Spleen (tissue), 11 donors: ENCODE measurements at regions not wholly inside any gene's neighbourhood (a gene's known extent, or its start where the extent isn't known, plus 50 kb on each side); places are given as distances from the start of the nearest gene placed in this dataset.

Experiments used
- DNase-seq: peaks from one replicate; pipeline ENCODE4 v3.0.0-alpha.2; 2020
- H3K27ac ChIP-seq, 8 donors: fragments of 200-600 bp; sonication (generic) in 7 of 8; 1 replicate in 4 of 8; 2 replicates in 4 of 8; pipeline versions ENCODE4 v1.5.0 to v1.8.0; 2016 to 2021; ENCODE audit warnings: inconsistent platforms in 4 of 8, mild to moderate bottlenecking in 4 of 8, moderate library complexity in 1 of 8
- H3K27me3 ChIP-seq, 7 donors: fragments of 200-600 bp; sonication (generic) in 6 of 7; replicated peaks in 1 of 7; 1 replicate in 4 of 7; 2 replicates in 3 of 7; pipeline versions ENCODE4 v1.5.0 to v1.8.0; 2016 to 2021; ENCODE audit warnings: inconsistent platforms in 3 of 7, mild to moderate bottlenecking in 1 of 7
- H3K36me3 ChIP-seq, 6 donors: fragments of 200-600 bp; sonication (generic) in 5 of 6; 1 replicate in 4 of 6; 2 replicates in 2 of 6; pipeline versions ENCODE4 v1.5.0 to v1.8.0; 2016 to 2021; ENCODE audit warnings: inconsistent platforms in 2 of 6
- H3K4me1 ChIP-seq, 6 donors: fragments of 200-600 bp; sonication (generic) in 5 of 6; 1 replicate in 3 of 6; 2 replicates in 3 of 6; pipeline versions ENCODE4 v1.5.0 to v1.8.0; 2016 to 2021; ENCODE audit warnings: inconsistent platforms in 3 of 6
- H3K4me3 ChIP-seq, 8 donors: fragments of 200-600 bp; sonication (generic) in 7 of 8; 1 replicate in 4 of 8; 2 replicates in 4 of 8; pipeline versions ENCODE4 v1.5.0 to v1.8.0; 2016 to 2021; ENCODE audit warnings: inconsistent platforms in 4 of 8, mild to moderate bottlenecking in 4 of 8, moderate library complexity in 2 of 8
- H3K9me3 ChIP-seq, 8 donors: fragments of 200-600 bp; sonication (generic) in 7 of 8; 1 replicate in 4 of 8; 2 replicates in 4 of 8; pipeline versions ENCODE4 v1.5.0 to v1.8.0; 2016 to 2021; ENCODE audit warnings: inconsistent platforms in 4 of 8
- CTCF ChIP-seq, 11 experiments: fragments of 200-600 bp in 7 of 11; fragments of 450-650 bp in 4 of 11; sonication (generic) in 4 of 11; IDR thresholded peaks in 8 of 11; conservative IDR thresholded peaks in 3 of 11; 1 replicate in 7 of 11; 2 replicates in 4 of 11; pipeline versions ENCODE4 v1.4.0 to v1.8.0; 2016 to 2021; ENCODE audit warnings: antibody characterized with exemption in 11 of 11, inconsistent platforms in 4 of 11, mild to moderate bottlenecking in 1 of 11
- POLR2A ChIP-seq, 3 donors: fragments of 450-650 bp; IDR thresholded peaks; one replicate each; pipeline ENCODE4 v1.5.1; 2017; ENCODE audit warnings: antibody characterized with exemption in 3 of 3, mild to moderate bottlenecking in 1 of 3
- POLR2AphosphoS5 ChIP-seq, 3 donors: sonication (generic); formaldehyde crosslinking; IDR thresholded peaks; one replicate each; pipeline ENCODE4 v1.5.1; 2017; ENCODE audit warnings: antibody characterized with exemption in 3 of 3
- WGBS, 5 donors: extraction: QIAGEN DNeasy Blood & Tissue Kit in 3 of 5; methylation state at CpG; one replicate each; pipeline versions ENCODE4 v1.1.5 to v1.1.7; 2013 to 2018; 5-methylcytosine and 5-hydroxymethylcytosine counted together
- intact Hi-C: fragments of 100-400 bp; cut with DNase I; formaldehyde crosslinking; loops from one replicate; pipeline ENCODE4 v1.15.0; 2023; ENCODE audit warnings: low total_unique reads
- donor health status: healthy with polysubstance abuse.
- donor health status: DM: no; HTN: no; CAD: no; lungs with moderate emphysema.
- donor health status: DM: no; HTN: no; CAD: no.
- donor health status: Bipolar disorder and iron deficiency.
- donor health status: healthy.
- donor health status: DM: no; HTN: no; CAD: no.
- donor health status: DM: yes; HTN: yes; CAD: no.

GRCh38 chr1:229137271-229137670, 133.6 kb upstream of the RAB4A start:
- Histone ChIP-seq H3K4me3 (no peak overlapping the region), H3K9me3 (peaks cover 0 to 22% (median 11%) of the 10 kb centered on the region in 8 donors), H3K27ac (peak overlapping the region in 2 of 8 donors; percentile 1 to 40), H3K4me1 (peaks cover 0 to 46% (median 21%) of the 10 kb centered on the region in 6 donors), H3K36me3 (no peaks in the 10 kb centered on the region), H3K27me3 (no peaks in the 10 kb centered on the region)
- intact Hi-C loops, result no loop called here
- no peak for DNase-seq
- TF ChIP-seq POLR2A (IDR thresholded peaks at IDR 0.05) (no peak), POLR2AphosphoS5 (IDR thresholded peaks at IDR 0.05) (no peak), CTCF (IDR thresholded peaks at IDR 0.05 in 8 of 11, conservative IDR thresholded peaks at IDR 0.05 in 3 of 11) (no peak)

DNA sequence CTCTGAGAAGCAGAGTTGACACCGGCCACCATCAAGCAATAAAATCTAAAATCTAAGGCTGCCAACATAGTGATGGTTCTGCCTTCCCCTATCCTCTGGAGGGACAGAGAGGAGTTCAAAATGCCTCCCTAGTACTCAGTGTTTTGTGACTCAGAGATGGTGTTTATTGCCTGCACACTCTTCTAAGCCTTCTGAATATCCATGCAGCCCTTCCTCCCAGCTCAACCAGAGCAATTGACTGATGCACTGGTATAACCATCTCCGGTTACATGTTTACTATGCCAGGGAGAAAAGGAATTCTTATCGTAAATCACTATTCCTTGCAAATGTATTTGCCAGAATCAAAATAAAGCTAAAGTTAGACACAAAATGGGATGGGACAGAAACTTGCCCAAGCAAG, 132.9 kb upstream of the RAB4A start:
- peaks cover 0 to 22% (median 11%) of the 10 kb centered on the region in 8 donors for H3K9me3 ChIP-seq
- H3K27ac ChIP-seq, result no peak overlapping the region
- H3K4me3 ChIP-seq, result no peak overlapping the region
- no peaks in the 10 kb centered on the region for H3K36me3 ChIP-seq
- no peak for DNase-seq
- H3K4me1 ChIP-seq, result peaks cover 0 to 46% (median 21%) of the 10 kb centered on the region in 6 donors
- TF ChIP-seq POLR2A (IDR thresholded peaks at IDR 0.05) (no peak), CTCF (IDR thresholded peaks at IDR 0.05 in 8 of 11, conservative IDR thresholded peaks at IDR 0.05 in 3 of 11) (no peak), POLR2AphosphoS5 (IDR thresholded peaks at IDR 0.05) (no peak)
- intact Hi-C loops, result no loop called here
- 92 to 97% (median 94%) methylated on average over 3 of the region's 3 CpGs for WGBS, 5 donors
- no peaks in the 10 kb centered on the region for H3K27me3 ChIP-seq

DNA sequence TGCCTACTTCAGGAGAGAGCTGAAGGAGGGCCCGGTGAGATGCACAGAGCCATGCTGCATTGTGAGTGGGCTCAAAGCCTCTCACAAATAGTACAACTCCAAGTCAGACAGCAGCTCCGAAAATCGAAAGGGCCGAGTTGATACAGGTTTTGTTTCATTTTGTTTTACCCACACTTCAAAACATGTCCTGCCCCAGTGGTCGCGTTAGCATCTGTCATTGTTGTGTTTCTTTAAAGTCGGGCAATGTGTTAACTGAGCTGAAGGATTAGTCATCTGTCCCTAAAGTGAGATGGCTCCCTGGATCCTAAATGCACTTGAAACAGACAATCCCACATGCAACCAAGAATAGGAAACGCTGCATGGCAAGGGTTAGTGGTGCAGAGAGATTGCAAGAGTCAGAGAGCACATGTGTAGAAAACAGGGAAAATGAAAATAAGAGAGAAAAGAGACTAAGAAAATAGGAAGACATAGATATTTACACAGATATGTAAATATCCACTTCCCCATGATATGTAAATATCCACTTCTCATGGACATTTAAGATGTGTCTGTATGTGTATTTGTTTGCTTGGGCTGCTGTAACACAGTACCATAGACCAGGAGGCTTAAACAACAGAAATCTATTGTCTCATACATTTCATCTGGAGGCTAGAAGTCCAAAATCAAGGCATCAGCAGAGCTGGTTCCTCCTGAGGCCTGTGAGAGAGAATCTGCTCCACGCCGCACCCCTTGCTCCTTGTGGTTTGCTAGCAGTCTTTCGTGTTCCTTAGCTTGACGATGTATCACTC, 131.4 kb upstream of the RAB4A start:
- intact Hi-C loops, result no loop called here
- TF ChIP-seq POLR2AphosphoS5 (IDR thresholded peaks at IDR 0.05) (no peak), CTCF (IDR thresholded peaks at IDR 0.05 in 8 of 11, conservative IDR thresholded peaks at IDR 0.05 in 3 of 11) (no peak), POLR2A (IDR thresholded peaks at IDR 0.05) (no peak)
- peaks cover 0 to 36% (median 17%) of the 10 kb centered on the region in 6 donors for H3K4me1 ChIP-seq
- H3K9me3 ChIP-seq, result peaks cover 0 to 16% (median 10%) of the 10 kb centered on the region in 8 donors
- H3K36me3 ChIP-seq, result no peaks in the 10 kb centered on the region
- 64 to 79% (median 67%) methylated on average over 12 of the region's 12 CpGs for WGBS, 5 donors
- no peak for DNase-seq
- peak overlapping the region in 1 of 8 donors; percentile 13 for H3K27ac ChIP-seq
- H3K4me3 ChIP-seq, result peak overlapping the region in 1 of 8 donors; percentile 25
- no peaks in the 10 kb centered on the region for H3K27me3 ChIP-seq

DNA sequence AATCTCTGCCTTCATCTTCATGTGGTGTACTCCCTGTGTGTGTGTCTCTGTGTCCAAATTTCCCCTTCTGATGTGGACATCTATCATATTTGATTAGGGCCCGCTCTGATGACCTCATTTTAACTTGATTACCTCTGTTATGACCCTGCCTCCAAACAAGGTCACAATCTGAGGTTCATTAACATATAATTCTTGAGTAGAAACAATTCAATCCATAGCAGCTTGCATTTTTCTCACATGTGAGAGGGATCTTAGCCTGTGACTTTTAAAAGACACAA, 130.9 kb upstream of the RAB4A start:
- peaks cover 0 to 36% (median 17%) of the 10 kb centered on the region in 6 donors for H3K4me1 ChIP-seq
- intact Hi-C loops, result no loop called here

More for the DNA sequence above, 130.9 kb upstream of the RAB4A start:
- Histone ChIP-seq H3K27ac (no peak overlapping the region), H3K4me3 (no peak overlapping the region), H3K9me3 (peaks cover 0 to 10% (median 4%) of the 10 kb centered on the region in 8 donors), H3K27me3 (peaks cover 0 to 3% (median 0%) of the 10 kb centered on the region in 7 donors), H3K36me3 (no peaks in the 10 kb centered on the region)
- 83 to 100% (median 89%) methylated on average over 1 of the region's 1 CpG for WGBS, 5 donors
- TF ChIP-seq POLR2AphosphoS5 (IDR thresholded peaks at IDR 0.05) (no peak), CTCF (IDR thresholded peaks at IDR 0.05 in 8 of 11, conservative IDR thresholded peaks at IDR 0.05 in 3 of 11) (no peak), POLR2A (IDR thresholded peaks at IDR 0.05) (no peak)
- no peak for DNase-seq
